AG08395 (cell line): ENCODE measurements at regions not wholly inside any gene's neighbourhood (a gene's known extent, or its start where the extent isn't known, plus 50 kb on each side); places are given as distances from the start of the nearest gene placed in this dataset.
"Not testable (repeated sequence)": the region's sequence is repeated elsewhere in the genome, so short reads cannot be mapped to it uniquely, and the experiment has no call there.

Experiments used
- DNase-seq: peaks from one replicate; pipeline ENCODE4 v3.0.0; 2012; ENCODE audit warnings: mixed read lengths, low spot score

DNA sequence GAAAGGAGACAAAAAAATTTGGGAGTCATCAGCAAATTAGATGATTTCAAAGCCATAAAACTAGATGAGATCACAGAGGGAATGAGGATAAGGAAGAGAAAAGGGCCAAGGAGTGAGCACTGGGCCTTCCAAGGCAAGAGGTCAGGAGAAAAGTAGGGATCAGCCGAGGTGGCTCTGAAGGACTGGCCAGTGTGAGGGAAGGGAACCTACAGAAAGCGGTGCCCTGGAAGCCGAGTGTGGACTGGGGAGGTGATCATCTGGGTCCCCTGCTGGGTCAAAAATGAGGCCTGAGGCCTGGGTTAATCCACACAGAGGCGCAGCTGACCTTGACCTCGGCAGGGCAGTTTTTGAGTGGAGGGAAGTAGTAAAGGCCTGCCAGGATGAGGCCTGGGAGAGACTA is 133.8 kb downstream of the SMIM20 start:
- DNase-seq: no peak

DNA sequence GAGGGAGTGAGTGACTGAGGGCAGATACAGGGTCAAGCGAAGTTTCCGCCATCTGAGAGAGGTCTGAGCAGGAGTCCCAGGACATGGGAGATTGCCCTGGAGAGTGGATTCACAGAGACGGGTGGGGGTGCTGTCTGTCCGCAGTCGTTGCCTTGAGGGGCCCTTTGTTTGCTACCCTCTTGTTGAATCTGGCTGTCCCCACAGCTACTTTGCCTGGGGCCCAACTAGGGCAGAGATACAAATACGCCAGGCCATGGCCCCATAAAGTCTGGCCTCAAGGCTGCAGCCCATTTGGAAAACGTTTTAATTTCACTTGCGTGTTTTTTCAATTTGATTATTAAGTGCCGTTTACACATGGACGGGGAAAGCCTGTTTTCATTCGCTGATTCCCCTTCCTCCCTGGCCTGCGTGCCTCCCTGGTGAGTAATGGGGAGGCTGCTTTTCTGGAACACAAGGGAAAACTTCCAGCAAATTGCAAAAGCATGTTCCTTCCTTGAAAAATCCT is 134.4 kb downstream of the SMIM20 start:
- peak; percentile 95 for DNase-seq

DNA sequence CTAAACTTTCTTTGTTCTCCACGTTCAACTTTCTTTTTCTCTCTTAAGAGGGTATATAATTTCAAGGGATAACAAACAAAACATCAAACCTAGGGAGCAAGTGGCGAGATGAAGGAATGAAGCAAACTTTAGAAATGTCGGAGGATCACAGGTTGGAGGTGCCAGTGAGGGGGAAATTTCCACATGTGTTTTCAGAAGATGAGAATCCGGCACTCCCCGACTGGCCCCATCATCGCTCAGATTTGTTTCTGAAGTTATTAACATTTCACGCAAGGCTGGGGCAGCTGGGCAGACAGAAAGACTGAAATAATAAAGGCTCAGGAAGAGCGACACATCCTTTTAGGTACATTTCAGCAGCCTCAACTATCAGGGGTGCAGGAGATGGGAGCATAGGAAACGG is 134.9 kb downstream of the SMIM20 start:
- DNase-seq: no peak

DNA sequence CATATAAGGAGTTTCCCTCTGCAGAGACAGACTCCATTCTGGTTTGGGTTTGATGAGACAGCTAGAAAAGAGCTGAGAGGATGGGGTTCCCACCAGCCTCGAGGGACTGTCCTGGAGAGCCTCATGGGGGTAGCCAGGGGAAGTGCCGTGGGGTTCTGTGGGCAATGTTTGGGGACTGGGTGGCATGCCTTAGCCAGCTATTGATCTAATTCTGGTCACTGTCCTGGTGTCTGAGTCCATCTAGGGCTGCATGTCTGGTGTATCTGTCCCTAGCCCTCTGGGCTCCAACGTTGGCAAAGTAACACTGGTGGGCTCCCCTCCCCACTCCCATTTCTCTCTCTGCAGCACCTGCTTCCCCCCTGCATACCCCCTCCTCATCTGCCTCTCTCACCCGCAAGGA is 135.4 kb downstream of the SMIM20 start:
- no peak for DNase-seq

DNA sequence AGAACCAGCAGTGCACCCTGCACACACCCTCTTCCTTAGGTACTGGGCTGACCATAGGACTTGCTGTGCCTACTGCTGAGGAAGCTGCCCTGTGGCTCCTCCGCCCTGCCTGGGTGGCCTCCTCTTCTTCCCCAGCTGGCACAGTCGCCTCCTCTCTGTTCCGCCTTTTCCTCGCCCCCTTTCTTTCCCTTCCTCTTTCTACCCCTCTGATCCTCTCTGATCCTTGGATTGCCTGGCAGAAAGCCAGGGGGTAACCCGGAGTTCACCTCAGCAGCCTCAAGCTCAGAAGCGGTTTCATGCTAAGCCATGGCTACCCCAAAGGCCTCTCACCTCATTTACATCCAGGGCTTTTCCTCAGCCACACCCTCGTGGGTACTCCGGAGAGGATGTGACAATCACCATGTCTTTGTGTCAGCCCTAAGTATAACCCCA is 136.2 kb downstream of the SMIM20 start:
- DNase-seq: no peak

DNA sequence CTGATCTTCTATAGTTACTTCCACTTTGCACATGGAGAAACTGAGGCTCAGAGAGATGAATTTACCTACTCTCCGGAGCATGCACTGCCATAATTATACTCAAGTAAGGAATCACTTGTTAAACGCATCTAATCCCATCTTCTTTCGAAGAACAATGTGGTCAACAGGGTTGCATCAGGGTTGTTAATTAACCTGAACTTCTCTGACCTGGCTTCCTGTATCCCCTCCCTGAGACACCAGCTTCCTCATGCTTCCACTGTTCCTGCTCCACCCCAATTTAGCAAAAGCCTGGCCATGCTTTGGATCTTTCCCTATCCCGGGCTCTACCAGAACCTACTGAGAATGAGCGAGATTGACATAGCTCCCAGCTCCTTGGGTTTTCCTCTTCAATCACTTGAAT is 136.7 kb downstream of the SMIM20 start:
- no peak for DNase-seq

DNA sequence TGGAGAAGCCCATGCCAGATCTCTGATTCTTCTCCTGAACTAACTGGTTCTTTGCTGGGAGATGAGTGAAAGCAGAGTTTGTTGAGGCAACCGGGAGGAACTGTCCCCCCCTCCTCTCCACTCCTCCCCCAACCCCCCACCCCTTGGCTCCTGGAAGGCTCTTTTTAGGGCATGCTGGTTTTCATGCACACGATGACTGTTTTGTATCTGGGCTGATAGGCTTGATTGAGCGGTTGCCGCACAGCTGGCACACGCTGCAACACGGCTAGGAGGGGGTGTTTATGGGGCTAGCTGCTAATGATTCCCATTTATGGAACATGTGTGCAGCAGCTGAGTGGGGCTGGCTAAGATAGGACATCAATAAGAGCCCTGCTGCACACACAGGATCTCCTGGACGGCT is 137.2 kb downstream of the SMIM20 start:
- DNase-seq: no peak

DNA sequence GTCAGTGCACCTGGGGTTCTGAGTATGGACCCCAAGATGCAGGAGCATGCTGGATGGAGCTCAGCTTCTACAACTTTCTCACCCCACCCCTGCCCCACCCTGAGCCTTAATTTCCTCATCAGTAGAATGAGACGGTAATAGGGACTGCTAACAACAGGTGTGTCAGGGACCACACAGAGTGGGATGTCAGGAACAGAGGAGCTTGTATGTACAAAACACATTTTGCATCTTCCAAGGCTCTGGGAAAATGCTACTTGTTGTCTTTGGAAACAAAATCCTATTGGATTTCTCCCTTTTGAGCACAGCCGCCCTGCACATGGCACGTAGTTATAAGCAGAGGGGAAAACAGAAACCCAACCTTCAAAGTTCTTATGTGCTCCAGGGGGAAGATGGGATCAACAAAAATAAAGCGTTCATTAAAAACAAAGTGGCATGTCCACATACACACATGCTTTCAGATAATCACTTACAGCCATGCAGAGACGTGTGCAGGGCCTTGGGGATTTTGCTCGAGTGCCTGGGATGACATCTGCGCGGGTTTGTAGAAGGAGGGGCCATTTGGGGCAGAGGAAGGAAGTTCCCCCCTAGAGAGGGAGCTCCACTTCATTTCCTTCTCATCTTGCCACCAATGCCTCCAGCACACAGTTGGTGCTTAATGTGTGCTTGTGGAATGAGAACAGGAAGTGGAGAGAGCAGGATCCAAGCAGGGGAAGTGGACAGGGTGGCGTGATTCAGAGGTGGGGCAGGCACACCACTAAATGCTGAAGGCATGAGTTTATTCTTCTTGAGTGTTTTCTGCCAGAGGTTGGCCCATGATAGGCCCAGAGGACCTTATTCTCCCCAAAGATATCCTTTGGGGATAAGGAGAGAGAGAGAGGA is 138.9 kb downstream of the SMIM20 start:
- no peak for DNase-seq

DNA sequence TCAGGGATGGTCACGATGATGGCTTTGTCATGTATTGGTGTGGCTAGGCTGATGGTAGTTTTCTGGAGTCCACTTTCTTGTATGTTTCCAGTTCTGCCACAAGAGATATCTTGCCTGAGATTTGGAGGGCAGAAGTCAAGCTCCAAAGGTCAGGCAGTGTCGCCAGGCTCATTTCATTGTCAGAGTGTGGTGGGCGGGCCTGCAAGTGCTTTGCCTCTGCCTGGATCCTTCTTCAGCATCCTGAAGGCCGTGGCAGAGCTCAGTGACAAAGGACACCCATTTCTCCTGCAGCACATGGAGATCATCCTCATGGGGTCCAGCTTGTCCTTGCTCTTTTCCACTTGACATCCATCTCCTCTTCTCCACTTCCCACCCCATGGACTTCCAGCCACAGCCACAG is 139.7 kb downstream of the SMIM20 start:
- DNase-seq: no peak

DNA sequence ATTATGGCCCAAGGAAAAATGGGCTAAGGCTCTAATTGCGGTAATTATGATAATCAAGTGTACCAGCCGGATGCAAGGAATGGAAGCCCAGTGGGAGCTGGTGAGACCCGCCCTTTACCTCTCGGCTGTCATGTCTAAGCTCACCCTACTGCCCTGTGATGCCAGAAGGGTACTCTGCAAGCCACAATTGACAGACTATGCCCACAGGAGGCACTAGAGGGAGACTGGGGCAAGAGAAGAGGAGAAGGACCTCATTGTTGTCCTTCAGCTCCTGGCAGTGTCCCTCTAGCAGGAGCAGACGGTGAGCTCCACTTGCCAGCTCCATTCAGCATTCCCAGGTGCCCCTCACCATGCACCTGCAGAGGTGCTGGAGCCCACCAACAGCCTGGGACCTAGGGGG is 141.8 kb downstream of the SMIM20 start:
- no peak for DNase-seq

DNA sequence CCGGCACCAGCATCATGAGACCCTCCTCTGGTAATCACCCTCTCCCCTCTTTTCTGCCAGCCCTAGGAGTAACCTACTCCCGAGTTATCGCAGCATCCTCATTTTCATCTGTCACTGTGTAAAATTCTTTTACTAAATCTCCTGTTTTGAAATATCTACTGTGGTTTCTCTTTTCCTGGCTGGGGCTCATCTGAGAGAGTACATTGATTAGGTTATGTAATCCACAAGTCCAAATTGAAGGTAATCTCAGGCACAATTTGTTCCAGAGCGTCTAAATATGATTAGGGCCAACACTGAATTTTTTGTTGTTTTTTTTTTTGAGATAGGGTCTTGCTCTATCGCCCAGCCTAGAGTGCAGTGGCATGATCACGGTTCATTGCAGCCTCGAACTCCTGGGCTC is 142.4 kb downstream of the SMIM20 start:
- DNase-seq: no peak

DNA sequence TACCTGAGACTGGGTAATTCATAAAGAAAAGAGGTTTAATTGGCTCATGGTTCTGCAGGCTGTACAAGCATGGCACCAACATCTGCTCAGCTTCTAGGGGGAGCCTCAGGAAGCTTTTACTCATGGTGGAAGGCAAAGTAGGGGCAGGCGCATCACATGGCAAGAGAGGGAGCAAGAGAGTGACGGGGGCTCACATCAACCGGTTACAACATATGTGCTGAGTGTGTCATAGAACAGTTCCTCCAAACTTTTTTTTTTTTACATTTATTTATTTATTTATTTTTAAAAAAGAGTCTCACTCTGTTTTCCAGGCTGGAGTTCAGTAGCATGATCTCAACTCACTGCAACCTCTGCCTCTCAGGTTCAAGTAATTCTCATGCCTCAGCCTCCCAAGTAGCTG is 143.8 kb downstream of the SMIM20 start:
- not testable (repeated sequence) for DNase-seq

DNA sequence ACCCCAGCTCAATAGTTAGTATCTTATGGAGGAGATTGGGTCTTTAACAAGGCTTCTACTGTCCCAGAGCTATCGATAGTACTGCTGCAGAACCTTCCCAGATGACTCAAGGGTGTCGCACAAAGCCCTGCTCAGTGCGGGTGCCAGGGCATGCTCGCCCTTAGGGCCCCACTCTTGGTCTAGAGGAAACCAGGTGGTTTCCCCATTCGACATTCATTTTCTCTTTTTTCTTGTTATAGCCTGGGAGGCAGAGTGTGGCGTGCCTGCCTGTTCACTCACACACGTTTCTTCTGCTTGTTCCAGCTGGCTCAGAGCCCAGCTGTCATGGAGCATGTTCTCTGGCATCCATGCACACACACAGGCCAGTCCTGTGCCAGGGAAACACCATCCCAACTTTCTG is 144.5 kb downstream of the SMIM20 start:
- peak; percentile 33 for DNase-seq

DNA sequence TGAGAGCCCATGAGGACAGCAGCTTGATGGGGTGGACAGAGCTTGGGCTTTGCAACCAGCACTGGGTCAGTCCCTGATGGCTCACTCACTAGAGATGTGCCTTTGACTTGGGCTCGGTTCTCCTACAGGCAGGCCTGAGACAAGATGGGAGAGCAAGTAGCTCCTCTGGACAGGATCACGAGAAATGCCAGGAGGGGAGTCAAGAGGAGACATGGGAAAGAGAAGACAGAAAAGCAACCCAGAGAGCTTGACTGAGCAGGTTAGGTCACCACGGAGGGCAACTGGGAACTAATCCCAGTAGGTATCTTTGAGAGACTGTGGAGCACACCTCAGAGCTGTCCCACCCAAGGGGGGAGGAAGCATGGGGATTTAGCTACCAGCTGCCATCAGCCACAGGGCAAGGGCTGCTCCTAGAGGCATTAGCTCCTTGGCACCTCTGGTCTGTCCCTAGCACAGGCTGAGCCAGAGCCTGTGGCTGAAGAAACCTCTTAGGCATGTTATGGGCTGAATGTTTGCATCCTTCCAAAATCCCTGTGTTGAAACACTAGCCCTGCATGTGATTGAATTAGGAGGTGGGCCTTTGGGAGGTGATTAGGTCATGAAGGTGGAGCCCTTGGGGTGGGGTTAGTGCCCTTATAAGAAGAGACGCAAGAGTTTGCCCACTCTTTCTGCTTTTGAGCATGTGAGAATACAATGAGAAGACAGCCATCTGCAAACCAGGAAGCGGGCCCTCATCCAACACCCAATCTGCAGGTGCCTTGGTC is 145.6 kb downstream of the SMIM20 start:
- DNase-seq: no peak

DNA sequence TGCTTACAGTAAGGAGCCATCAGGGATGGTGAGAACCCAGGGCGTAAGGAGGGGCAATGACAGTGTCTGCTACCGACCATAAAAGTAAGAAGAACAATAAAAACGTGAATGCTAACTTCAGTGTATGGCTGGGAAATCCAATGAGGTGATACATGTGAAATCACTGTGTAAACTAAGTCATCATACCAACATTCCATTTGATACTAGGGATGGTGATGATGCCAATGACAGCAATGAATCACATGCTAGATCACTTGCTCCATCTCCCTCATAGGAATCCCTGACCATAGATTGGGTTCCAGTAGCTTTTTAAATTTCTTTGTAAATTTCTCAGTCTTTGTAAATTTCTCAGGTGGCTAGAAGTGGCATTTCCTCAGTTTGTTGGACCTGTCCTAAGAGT is 146.3 kb downstream of the SMIM20 start:
- no peak for DNase-seq

DNA sequence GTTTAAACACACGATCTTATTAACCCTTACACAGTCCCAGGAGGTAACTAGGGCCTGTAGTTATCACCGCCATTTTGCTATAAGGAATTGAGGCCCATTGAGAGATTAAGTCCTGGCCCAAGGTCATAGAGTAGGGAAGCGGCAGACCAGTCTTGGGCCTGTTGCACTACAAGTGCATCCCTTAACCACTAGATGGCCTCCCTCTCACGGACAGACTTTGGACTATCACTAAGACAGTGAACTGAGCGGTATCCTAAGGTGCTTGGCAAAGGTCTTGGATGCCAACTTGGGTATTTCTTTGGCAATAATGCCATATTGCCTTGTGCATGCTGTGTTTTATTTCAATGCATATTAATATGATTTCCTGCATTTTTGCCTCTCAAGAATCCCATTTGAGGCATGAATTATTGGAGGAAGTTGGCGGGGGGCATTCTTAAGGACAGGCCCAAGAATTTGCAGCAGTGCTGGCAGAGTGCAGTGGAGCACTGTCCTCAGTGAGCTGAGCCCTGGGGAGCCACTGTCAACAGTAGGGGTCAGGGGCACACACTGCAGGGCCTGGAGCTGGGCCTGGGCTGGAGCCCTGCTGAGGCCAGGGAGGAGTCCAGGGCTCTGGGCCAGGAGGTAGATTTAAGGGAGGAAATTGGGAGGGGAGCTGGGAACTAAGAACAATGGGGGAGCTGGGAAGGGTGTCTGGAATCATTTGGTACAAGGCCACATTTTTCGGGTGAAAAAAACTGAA is 147.4 kb downstream of the SMIM20 start:
- no peak for DNase-seq

DNA sequence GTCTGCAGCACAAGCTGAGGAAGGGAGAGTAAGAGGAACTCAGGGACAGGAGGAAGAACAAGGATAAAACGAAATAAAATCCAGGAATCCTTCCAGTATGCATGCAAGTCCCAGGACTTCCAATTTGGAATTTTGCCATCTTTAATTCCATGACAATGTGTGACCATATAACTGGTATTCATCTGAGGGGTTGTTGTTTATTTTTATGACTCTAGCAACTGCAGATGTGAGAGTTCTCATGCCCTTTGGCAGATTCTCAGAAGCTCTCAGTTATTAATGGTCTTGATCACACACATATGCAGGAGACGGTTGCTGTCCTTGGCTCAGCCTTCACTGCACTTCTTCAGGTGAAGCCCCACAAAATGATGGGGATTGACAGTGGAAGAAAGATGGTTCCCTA is 148.2 kb downstream of the SMIM20 start:
- DNase-seq: peak; percentile 51

DNA sequence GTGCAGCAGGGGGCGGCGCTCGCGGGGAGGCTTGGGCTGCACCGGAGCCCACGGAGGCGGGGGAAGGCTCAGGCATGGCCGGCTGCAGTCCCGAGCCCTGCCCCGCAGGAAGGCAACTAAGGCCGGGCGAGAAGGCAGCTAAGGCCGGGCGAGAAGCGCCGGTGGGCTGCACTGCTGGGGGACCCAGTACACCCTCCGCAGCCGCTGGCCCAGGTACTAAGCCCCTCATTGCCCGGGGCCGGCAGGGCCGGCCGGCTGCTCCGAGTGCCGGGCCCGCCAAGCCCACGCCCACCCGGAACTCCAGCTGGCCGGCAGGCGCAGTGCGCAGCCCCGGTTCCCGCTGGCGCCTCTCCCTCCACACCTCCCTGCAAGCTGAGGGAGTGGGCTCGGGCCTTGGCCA is 150.0 kb downstream of the SMIM20 start:
- DNase-seq: not testable (repeated sequence)

DNA sequence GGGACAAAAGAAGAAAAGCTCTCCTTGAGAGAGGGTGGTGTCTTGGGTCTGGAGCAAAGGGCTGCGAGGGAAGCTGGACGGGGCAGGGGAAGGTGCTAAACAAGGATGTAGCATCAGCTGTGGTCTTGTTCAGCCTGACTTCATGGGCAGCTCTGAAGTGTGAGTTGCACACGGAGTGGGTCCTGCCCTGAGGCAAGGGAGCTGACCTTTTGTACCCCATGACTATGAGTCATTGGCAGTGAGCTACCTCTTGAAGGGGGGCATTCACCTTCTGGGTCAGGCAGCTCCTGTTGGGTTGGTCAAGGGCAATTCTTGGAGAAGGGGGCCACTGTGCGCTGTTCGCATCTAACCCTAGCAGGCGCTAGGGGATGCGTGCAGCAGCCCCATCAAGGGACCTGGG is 151.8 kb downstream of the SMIM20 start:
- no peak for DNase-seq

DNA sequence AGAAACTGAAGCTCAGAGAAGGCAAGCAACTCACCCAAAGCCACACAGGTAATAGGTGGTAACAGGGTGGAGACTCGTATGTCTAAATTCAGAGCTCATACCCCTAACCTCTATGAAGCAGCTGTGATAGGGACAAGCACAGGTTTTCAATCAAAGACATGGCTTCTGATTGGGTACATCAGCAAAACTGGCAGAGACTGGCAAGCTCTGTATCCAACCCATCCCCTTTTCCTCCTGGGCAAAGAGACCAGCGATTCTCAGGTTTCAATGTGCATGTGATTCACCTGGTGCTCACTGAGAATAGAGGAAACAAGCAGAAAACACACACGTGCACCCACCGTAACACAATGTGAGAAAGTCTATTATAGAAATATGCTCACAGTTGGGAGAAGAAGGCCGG is 153.0 kb downstream of the SMIM20 start:
- DNase-seq: no peak

DNA sequence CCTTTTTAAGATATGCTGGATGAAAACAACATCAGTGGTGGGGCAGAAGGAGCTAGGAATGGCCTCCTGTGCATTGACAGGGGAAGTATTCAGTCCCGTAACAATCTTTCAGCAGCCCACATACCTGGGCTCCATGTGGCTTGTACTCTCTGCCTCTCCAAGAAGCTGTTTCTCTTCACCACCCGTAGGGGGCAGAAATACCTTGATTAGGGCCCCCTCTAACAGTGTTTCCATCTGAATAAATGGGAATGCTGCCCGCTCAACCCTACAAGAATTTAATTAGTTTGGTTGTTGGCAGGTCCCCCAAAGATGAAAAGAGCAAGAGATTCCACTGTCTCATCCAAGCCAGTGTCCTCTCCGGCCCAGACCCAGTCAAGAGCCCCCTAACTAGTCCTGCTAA is 155.2 kb downstream of the SMIM20 start:
- DNase-seq: no peak

DNA sequence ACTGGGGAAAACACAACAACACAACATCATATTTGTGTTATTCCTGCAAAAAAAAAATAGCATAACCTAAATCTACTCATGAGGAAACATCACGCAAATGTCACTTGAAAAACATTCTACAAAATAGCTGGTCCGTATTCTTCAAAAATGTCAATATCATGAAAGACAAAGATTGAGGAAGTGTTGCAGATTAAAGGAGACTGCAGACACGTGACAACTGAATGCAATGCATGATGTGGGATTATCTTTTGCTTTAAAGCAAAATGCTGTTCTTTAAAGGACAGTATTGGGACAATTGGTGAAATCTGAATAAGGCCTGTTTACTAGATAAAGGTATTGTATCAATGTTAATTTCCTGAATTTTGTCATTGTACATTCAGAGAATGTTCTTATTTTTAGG is 157.7 kb downstream of the SMIM20 start:
- DNase-seq: no peak
